GM18499 (cell line): ENCODE measurements at regions not wholly inside any gene's neighbourhood (a gene's known extent, or its start where the extent isn't known, plus 50 kb on each side); places are given as distances from the start of the nearest gene placed in this dataset.

Source experiments
- ATAC-seq: cut with Tn5 transposase; IDR thresholded peaks from one replicate; pipeline ENCODE4 v1.9.1; 2021; ENCODE audit warnings: moderate number of reproducible peaks; ENCODE audit not compliant: insufficient read depth, unreplicated experiment

DNA sequence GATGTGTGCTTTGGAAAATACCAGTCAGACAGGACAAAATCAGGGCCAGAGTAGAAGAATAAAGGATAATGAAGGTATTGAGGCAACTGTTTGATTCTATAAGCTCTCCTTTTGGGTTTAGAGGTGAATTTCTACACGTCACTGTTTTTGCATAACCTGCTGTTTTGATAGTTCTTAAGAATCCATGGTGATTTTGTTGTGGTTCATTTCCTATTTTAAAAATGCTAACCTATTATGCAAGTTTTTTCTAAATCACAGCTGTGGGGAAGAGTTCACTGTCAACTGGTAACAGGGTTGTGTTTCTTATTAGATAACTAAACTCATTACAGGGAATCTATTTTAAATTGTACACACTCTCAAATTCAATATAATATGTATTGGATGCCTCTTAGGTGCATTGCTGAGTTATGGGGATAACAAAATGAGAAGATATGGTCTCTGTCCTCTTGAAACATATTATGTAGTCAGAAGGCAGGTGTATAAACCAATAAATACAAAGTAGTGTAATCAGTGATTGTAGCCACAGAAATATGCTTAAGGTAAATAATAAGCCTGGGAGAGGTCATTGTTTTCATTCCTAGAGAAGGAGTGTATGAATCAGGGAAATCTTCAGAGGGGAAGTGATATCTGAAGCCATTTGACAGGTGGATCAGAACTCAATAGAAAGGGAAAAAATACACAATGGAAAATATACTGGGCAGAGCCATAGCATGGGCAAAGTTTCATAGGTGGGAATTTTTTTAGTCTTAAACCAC, 192.5 kb downstream of the FAT3 start:
- no peak for ATAC-seq

DNA sequence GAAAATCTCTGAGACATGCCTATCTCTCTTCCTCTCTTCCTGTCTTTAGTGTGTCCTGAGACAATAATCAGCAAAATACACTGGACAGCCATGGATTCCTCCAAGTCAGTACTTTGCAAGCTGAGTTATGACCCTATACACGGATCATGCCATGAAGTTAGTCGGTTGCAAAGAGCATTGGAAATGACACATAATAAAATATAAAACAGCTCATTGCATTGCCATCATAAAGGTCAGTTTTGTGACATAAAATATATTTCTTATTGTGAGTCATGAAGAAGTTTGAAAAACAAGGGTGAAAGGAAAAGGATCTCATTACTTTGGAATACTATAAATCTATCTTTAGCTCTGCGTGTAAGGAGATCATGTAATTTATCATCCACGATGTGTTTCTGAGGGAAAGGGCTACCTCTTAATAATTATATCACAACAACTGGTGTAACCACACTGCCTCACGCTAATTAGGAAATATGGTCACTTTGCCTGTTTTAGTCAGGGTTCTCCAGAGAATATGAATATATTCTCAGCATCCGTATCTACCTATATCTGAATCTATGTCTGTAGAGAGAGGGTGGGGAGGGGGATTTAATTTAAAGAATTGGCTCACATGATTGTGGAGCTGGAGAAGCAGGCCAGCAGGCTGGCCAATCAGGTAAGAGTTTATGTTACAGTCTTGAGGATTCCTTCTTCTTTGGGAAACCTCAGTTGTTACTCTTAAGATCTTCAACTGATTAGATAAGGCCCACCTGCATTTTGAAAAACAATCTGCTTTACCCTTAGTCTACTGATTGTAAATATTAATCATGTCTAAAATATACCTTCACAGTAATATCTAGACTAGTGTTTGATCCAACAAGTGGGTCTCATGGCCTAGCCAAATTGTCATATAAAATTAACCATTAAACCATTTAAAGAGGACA, 198.8 kb downstream of the FAT3 start:
- no peak for ATAC-seq

DNA sequence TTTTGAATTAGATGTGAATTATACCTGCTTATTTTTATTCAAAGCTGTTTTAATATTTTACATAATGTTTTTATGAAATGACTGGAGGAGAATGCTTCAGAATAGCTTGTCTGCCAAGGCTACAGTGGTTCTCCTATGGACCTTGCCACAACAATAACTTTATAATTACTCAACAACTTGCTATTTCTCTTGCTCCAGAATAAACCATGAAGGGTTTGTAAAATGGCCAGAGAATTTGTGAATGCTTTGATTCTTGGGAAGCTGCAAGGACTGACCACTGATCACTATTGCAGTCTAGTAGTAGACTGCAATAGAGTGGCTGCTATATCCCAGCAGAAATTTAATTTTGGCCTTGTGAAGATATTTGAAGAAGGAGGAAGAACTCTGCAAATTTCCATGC, 199.7 kb downstream of the FAT3 start:
- no peak for ATAC-seq

DNA sequence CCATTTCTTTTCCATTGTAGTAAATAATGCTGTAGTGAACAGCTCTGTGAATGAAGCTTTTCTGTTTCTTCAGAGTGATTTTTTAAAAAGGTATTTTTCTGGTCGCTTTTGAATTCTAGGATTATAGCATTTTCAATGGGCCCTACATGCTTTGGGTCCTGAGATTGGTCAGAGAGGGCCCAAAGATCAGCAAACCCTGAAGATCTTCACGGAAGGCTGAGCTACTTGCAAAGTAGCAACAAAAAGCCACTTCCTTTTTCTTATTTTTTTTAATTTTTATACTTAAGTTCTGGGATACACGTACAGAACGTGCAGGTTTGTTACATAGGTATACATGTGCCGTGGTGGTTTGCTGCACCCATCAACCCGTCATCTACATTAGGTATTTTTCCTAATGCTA, 200.5 kb downstream of the FAT3 start:
- no peak for ATAC-seq

DNA sequence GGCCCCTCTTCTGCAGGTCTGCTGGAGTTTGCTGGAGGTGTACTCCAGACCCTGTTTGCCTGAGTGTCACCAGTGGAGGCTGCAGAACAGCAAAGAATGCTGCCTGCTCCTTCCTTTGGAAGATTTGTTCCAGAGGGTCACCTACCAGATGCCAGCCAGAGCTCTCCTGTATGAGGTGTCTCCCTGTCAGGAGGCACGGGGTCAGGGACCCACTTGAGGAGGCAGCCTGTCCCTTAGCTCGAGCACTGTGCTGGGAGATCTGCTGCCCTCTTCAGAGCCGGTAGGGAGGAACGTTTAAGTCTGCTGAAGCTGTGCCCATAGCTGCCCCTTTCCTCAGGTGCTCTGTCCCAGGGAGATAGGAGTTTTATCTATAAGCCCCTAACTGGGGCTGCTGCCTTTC, 207.9 kb downstream of the FAT3 start:
- no peak for ATAC-seq

DNA sequence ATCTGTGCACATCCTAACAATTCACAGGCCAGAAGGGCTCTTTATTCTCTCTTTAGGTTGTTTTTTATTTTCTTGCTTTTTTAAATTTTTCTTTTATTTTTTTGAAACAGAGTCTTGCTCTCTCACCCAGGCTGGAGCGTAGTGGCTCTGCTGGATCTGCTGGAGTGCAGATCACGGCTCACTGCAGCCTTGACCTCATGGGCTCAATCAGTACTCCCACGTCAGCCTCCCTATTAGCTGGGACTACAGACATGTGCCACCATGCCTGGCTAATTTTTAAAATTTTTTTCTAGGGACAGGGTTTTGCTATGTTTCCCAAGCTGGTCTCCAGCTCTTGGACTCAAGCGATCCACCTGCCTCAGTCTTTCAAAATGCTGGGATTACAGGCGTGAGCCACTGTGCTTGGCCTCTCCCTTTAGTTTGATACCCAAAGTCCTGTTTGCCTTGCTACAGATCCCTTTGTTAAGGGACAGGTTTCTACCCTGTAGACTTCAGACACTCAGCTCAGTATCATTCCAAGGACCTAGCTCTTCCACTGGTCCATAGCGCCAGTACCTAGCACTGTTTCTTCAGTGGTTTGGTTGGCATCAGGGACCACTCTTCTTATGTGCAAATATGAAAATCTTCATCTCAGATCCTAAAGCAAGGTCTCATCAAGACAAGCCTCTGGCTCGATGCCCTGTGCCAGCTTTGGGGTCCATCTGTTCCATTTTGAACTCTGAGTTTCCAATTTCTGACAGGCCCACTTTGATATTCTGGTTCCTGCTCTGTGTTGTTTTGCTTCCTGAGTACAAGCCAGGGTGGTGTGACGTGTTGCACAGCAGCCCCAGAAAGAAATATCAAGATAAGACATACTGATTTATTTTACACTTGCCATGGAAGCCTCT, 211.7 kb downstream of the FAT3 start:
- no peak for ATAC-seq

DNA sequence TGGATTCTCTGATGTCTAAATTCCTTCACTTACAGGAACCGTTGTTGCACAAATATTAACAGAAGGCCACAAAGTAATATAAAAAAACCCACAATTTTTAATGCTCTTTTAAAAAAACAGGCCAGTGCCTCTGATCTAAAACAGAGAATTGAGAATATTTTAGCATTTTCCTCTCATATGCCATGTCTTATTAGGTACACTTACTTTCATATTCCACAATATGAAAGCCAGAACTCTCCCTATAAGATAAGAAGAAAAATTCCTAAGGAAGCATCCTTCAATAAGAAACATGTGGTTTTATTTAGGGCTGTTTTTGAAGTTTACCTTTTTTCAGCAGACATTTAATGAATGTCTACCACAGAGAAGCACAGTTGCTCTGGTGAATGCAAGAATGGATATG, 214.5 kb downstream of the FAT3 start:
- no peak for ATAC-seq

DNA sequence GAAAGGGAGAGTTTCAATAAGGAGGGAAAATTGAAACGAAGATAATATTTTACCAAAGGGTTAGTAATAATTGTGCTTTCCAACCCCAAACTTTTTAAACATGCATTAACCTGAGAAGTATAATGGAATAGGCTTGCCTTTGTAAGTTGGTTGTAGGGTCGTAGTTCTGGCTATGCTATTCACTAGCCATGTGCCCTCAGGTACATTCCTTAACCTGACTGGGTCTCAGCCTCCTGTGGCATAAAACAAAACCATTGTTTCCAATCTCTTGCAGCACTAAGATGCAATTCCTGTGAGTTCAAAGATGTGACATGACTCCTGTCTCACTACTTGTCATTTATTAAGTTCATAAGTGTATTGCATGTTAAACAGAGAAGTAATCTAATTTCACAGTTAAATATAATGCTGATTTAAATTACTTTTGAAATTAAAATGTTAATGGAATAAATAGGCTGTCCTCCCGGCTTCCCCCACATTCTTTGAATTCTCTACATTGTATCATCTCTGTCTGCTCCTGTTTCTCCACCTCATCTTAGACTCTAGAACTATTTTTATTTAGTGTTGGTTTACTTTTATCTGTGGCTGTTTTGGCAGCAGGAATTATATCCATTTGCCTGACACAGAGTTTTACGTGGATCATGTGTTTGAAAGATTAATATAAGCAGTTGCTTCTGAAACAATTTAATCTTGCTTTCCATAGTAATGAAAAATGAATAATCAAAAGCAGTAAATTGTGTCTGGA, 216.3 kb downstream of the FAT3 start:
- ATAC-seq = no peak

DNA sequence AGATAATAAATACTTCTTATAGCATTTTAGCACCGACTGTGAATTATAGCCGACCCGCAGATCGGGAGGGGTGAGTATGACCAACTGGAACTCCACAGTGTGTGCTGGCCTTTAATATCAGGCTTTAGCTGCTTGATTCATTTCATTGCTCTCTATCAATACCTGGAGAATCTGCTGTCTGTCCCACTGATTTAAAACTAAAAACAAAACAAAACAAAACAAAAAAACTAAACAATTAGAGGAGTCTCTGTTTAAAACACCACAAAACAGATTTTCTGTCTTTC, 216.8 kb downstream of the FAT3 start:
- ATAC-seq = no peak

DNA sequence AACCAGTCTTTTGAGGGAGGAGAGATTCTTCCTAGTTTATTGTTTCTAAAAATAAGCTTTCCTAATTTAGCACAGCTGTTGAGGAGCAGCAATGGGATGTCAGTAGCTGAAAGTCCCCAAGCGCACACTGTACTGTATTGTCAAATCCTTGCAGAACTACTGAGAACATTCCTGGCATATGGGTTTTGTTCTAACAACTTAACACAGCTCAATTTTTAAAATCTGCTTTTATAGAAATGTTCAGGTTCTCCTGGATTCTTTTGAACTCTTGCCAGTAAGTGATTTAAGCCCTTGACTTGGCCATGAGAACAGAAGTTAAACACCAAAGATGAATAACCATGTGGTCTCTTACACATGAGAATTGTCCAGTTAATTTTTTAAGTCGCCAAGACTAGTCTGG, 218.6 kb downstream of the FAT3 start:
- ATAC-seq = no peak

DNA sequence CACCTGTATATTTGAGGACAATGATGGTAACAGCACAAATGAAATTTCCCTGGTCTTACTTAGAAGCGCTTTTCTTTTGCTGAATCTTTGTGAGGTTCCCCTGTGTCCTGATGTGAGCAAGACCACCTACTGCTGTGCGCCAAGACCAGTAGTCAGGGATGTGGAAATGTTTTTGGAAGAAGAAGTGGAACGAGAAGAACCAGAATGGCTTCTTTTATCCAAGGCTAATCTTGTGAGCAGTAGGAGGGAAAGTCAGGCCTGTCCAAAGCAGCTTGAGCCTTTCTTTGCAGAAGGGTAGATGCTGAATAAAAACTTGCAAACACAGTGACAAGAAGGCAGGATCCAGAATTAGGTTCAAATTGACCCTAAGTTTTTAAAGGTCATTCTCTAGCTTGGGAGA, 223.0 kb downstream of the FAT3 start:
- ATAC-seq = no peak

DNA sequence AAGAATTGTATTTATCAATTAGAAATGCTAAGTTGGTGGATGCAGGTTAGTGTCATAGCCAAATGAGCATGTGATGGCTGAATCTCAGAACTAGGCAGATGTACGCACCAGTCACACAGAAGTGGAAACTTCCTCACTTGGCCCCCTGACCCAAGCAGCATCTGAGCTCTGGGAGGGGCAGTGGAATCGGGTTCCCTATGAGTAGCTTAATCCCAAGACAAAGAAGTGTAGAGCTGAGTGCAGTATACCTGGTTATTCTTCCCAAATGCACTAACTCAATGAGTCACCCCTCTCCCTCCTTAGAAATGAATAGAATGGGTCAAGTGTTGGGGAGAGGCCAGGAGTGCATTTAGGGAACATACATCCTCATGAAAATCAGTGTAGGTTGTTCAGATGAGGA, 224.6 kb downstream of the FAT3 start:
- no peak for ATAC-seq

DNA sequence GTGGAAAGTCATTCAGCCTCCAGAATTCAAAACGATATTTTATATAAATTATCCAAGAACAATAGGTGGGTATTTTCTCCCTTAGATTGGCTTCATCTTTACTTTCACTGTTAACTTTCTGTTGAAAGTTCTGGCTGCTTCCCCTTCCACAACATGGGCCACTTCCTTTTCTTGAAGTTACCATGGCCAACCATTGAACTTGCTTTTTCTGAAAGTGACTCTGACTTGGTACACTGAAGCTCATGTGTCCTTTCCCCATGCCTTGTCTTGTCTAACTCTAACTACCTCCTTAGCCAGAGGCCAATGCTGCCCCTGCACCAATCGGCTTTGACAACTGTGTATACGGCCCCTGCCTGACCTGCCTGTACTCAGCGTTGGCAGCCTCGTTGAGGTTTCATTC, 225.2 kb downstream of the FAT3 start:
- no peak for ATAC-seq

DNA sequence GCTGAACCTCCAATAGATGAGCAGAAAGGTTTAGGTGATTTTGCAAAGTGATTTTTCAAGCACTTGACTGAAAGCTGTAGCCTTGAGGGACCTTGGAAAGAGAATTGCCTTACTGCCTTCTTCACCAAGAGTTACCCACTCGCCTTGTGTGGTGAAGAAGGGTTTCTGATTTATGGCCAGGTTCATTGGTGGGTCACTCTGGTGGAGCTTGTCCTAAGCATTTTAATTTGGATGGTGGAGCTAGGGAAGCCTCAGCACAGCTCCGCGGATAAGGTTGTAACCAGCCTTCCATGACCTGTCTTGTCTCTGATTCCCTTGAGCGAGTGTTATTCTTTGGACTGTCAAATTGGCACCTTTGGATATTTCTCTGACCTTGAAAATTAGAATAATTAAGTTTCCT, 226.4 kb downstream of the FAT3 start:
- ATAC-seq = no peak

DNA sequence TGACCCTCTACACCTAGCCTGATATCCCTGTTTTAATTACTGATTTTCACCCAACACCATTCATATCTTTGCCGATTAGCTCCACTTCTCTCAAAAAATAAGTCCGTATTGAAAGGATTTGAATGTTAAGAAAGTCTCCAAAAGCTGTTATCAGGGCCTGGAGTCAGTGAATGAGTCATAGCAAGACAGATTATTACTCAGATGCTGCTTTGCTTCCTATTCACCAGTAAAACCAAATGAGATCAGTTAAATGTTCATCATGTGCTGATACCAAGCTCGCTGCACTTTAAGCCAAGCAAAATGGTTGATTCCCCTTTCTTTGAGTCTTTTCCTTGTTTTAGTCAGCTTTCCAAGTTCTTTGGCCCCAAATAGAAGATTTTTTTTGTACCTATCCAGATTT, 228.4 kb downstream of the FAT3 start:
- no peak for ATAC-seq

DNA sequence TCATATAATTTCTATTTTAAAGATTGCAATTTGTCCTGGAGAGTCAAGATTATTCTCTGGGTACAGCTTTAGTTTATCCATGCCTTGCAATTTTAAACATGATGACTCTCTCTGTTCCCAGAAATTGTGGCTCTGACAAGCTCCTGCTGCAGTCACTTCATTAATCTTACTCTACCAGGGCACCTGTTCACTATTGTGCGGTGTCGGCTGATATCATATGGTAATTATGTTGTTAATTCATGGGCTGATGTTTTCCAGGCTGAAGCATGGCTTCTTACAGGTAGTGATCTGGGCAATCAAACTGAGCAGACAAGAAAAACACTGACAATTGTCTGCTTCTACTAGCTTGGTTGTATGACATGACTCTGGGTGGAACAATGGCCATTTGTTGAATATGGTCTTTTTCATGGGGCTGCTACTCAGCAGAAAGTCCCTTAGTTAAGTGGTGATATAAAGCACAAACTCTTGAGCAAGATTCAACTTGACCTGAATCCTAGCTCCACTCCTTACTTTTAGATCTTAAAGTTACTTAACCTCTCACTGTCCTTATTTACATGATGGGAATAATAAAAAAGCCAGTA, 230.7 kb downstream of the FAT3 start:
- ATAC-seq = no peak

DNA sequence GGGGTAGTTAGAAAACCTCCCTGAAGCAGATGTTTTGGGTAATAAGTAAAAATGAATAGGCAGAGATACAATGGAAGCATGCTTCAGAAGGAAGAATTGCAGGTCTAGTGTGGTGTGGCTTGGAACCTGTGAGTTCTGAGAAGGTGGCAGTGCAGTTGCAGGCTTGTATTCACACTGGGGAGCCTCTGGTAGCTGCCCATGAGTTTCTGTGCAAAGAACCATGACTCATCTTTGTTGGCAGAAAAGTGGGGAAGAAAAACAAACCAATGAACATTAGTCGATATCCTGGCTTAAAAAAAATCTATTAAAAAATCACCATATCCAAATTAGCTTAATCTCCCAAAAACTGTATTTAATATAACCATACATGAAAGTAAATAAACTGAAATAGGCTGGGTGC, 232.6 kb downstream of the FAT3 start:
- ATAC-seq = no peak

DNA sequence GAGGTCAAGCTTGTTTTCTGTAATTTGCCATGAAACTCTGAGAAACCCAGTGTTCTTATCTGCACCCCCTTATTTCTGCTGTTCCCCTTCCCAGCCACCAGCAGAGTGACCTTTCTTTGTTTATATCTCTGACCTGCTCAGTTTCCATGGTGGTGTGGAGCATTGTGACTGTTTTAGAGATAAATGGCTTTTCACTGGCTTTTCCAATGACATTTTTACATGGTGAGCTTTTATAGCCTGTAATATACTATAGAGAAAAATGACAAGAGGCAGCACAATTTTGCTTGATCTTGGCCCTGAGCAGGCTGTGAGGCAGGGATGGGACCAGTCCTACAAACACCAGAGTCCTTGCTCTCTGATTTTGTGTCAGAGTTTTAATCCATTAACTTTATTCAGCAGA, 233.9 kb downstream of the FAT3 start:
- ATAC-seq = no peak

DNA sequence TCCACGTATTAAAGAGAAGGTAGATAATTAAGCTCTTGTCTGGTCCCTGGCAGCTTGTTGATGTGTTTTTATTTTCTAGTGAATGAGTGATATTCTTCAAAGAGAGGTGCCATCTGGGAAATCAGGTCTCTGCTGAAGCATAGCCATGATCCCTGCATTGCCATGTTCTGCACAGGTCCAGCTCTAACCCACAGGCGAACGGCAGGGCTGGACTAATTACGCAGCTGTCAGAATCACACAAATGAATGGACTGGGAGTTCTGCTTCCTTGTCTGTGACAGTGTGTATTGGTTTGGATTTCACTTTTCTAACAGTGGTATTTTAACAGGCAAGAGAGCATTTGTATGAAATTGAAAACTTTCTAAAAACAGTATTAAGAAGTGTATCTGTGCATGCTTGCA, 235.6 kb downstream of the FAT3 start:
- no peak for ATAC-seq

DNA sequence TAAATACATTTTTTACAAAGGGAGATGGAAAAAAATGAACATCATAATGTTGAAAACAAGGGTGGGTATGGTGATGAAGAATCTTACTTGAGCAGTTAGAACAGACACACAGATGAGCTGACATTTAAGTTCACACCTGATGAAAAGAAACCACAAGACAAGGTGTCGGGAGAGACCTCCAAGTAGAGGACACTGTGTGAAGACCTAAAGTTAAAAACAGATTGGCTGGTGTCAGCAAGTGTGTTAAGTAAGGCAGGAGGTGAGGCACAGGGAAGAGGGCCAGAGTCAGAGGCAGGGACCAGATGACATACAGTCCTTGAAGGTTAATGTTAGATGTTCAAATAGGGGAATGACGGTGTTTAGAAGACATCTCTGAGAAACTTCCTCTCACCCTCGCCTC, 236.8 kb downstream of the FAT3 start:
- no peak for ATAC-seq
